Psoas muscle (tissue), 7 donors: ENCODE measurements at regions not wholly inside any gene's neighbourhood (a gene's known extent, or its start where the extent isn't known, plus 50 kb on each side); places are given as distances from the start of the nearest gene placed in this dataset.

Experiments used
- ATAC-seq, 4 donors: fragments of 200-7000 bp; cut with Tn5 transposase; one replicate each; pipeline ENCODE4 v1.9.1; 2020; ENCODE audit warnings: moderate library complexity in 3 of 4, mild to moderate bottlenecking in 2 of 4
- DNase-seq, 2 donors: peaks; one replicate each; pipeline ENCODE4 v3.0.0-alpha.2; 2020
- H3K27ac ChIP-seq: fragments of 200-600 bp; one replicate; pipeline ENCODE4 v1.8.0; 2022
- H3K27me3 ChIP-seq, 3 donors: fragments of 200-600 bp in 1 of 3; one replicate each; pipeline versions ENCODE4 v1.6.1 to v1.8.0; 2013 to 2022; ENCODE audit warnings: low read length in 2 of 3, mild to moderate bottlenecking in 2 of 3, moderate library complexity in 1 of 3; ENCODE audit not compliant: insufficient read depth in 3 of 3
- H3K36me3 ChIP-seq, 2 donors: fragments of 200-600 bp in 1 of 2; one replicate each; pipeline versions ENCODE4 v1.6.1 to v1.8.0; 2013 to 2022; ENCODE audit warnings: low read depth in 1 of 2, mild to moderate bottlenecking in 1 of 2, moderate library complexity in 1 of 2; ENCODE audit not compliant: insufficient read depth in 1 of 2
- H3K4me1 ChIP-seq: fragments of 200-600 bp; one replicate; pipeline ENCODE4 v1.8.0; 2022
- H3K4me3 ChIP-seq: fragments of 200-600 bp; one replicate; pipeline ENCODE4 v1.8.0; 2022; ENCODE audit warnings: mild to moderate bottlenecking
- H3K9me3 ChIP-seq: fragments of 200-600 bp; one replicate; pipeline ENCODE4 v1.8.0; 2022
- WGBS, 3 donors: extraction: QIAGEN DNeasy Blood & Tissue Kit; methylation state at CpG; one replicate each; pipeline versions ENCODE4 v1.1.6 to v1.1.7; 2013; 5-methylcytosine and 5-hydroxymethylcytosine counted together
- intact Hi-C, 2 donors: fragments of 100-400 bp; cut with DNase I; formaldehyde crosslinking; loops; one replicate each; pipeline versions ENCODE4 v1.11.0 to v1.14.2; 2022
- TF ChIP-seq, protein P1 (sequence below): fragments of 200-600 bp; IDR thresholded peaks from one replicate; pipeline ENCODE4 v1.8.0; 2022; ENCODE audit warnings: antibody characterized with exemption
- donor health status: healthy with polysubstance abuse.
- donor health status: DM: no; HTN: no; CAD: no; lungs with moderate emphysema.
- donor health status: Bipolar disorder and iron deficiency.
- donor health status: healthy.
- donor health status: DM: yes; HTN: yes; CAD: no.
- donor health status: DM: no; HTN: no; CAD: no.
- donor health status: DM: yes; HTN: yes; CAD: no.

DNA sequence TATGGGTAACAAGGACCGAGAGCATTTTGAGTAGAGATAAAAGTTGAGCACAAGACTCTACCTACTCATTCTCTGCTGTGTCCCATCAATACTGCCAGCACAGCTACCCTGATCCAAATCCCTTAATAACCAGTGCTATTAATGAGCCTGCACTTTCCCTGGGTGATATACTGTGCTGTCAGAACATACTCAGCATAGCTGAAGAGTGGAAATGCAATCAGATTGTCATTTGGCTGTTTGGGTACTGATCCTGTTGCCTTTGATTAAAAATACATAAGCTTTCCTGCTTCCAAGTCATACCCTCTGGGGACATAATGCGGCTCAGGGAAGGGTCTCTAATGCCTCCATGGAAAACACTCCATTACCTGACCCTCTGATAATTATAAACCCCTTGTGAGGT lies 917.5 kb downstream of the SQOR start:
- DNase-seq = no peak
- ATAC-seq = no peak
- intact Hi-C loops = no loop called here

DNA sequence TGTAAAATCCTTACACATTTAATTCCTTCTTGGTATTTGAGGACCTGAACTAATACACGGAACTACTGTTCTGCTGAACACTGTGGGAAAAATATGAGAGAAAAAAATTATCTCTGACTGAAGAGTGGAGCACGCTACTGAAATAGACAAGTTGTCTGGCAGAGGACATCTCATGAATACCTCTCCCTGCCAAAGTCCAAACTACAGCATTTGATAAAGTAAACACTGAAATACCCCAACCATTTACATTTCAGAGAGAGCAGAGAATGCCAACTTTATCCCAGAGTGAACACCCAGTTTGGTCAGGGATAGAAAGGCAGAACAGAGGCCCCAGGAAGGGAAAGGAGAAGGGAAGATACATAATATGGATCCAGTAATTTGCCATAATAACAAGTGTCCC lies 920.7 kb downstream of the SQOR start:
- Histone ChIP-seq H3K27me3 (no peaks in the 10 kb centered on the region), H3K9me3 (peaks cover 6% of the 10 kb centered on the region), H3K36me3 (no peaks in the 10 kb centered on the region), H3K4me1 (no peaks in the 10 kb centered on the region), H3K27ac (no peak overlapping the region), H3K4me3 (no peak overlapping the region)
- intact Hi-C loops = no loop called here
- TF ChIP-seq, protein P1, sequence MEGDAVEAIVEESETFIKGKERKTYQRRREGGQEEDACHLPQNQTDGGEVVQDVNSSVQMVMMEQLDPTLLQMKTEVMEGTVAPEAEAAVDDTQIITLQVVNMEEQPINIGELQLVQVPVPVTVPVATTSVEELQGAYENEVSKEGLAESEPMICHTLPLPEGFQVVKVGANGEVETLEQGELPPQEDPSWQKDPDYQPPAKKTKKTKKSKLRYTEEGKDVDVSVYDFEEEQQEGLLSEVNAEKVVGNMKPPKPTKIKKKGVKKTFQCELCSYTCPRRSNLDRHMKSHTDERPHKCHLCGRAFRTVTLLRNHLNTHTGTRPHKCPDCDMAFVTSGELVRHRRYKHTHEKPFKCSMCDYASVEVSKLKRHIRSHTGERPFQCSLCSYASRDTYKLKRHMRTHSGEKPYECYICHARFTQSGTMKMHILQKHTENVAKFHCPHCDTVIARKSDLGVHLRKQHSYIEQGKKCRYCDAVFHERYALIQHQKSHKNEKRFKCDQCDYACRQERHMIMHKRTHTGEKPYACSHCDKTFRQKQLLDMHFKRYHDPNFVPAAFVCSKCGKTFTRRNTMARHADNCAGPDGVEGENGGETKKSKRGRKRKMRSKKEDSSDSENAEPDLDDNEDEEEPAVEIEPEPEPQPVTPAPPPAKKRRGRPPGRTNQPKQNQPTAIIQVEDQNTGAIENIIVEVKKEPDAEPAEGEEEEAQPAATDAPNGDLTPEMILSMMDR = no peak
- DNase-seq = no peak
- no peak for ATAC-seq
- 37 to 57% (median 45%) methylated on average over 2 of the region's 2 CpGs for WGBS, 3 donors

More for the DNA sequence above, 917.5 kb downstream of the SQOR start:
- WGBS, 3 donors = 64 to 78% (median 77%) methylated on average over 2 of the region's 2 CpGs
- no peaks in the 10 kb centered on the region for H3K27me3 ChIP-seq
- H3K4me3 ChIP-seq = no peak overlapping the region
- no peaks in the 10 kb centered on the region for H3K4me1 ChIP-seq
- H3K36me3 ChIP-seq = no peaks in the 10 kb centered on the region
- H3K27ac ChIP-seq = no peak overlapping the region
- no peaks in the 10 kb centered on the region for H3K9me3 ChIP-seq
- TF ChIP-seq, protein P1 = no peak

DNA sequence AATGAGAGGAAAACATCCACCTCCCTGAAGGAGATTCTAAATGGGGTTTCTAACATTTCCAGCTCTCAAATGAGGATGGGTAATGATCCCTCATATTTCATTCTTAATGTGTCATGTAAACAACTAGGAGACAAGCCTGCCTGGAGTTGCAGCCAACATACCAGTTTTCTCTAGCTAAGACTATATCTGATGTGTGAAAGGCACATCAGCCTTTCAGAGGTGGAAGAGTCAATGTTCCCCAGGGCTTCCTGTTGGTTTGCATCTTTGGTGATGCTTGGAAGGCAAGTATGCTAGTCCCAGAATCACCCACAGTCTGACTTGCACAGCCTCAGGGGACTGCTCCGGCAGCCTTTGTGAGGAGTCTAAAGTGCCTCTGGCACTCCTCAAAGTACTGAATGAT lies 921.2 kb downstream of the SQOR start:
- 78 to 92% (median 80%) methylated on average over 1 of the region's 1 CpG for WGBS, 3 donors

DNA sequence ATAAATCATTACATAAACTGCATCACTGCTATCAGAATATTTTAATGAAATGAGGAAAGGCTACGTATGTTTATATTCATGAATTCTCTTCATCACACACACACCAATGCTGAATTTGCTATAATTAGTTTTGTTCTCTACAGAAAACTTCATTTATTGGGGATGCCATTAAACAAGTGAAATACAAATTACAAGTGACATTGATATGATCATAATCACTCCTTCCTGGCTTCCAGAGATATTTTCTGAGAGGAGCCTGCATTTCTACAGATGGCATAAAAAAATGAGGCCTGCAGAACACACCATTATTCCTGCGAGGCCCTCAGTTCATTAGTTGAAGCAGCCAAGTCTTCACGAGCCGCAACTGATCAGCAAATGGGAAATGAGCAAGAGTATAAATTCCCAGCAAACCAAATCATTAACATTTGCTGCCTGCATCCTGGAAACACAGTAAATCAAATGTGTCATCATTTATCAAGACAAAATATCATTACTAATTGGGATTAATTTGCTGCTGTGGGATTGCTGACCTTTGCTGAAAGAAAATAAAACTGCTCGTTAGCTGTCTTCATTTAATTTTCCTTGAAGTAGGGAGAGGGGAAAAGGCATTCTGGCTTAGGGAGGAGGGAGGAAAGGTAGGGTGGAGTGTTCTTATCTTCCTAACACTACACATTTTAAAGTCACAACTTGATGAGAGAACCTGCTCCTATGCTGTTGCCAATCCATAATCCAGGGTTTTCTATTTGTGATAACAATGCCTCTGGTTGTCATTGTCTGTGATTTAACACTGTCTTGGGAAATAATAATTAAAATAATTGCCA lies 921.9 kb downstream of the SQOR start:
- no peaks in the 10 kb centered on the region for H3K4me1 ChIP-seq
- TF ChIP-seq, protein P1 = no peak
- no peaks in the 10 kb centered on the region for H3K27me3 ChIP-seq
- H3K4me3 ChIP-seq = no peak overlapping the region
- WGBS, 3 donors = 67 to 72% (median 69%) methylated on average over 5 of the region's 5 CpGs
- no peaks in the 10 kb centered on the region for H3K36me3 ChIP-seq
- intact Hi-C loops = no loop called here
- H3K9me3 ChIP-seq = peaks cover 6% of the 10 kb centered on the region
- H3K27ac ChIP-seq = no peak overlapping the region
- ATAC-seq (no peak), DNase-seq (no peak)

More for the DNA sequence above, 921.2 kb downstream of the SQOR start:
- no peak overlapping the region for H3K4me3 ChIP-seq
- H3K36me3 ChIP-seq = no peaks in the 10 kb centered on the region
- DNase-seq (no peak), ATAC-seq (no peak)
- H3K27ac ChIP-seq = no peak overlapping the region
- H3K27me3 ChIP-seq = no peaks in the 10 kb centered on the region
- H3K4me1 ChIP-seq = no peaks in the 10 kb centered on the region
- intact Hi-C loops = no loop called here
- TF ChIP-seq, protein P1 = no peak
- H3K9me3 ChIP-seq = peaks cover 6% of the 10 kb centered on the region

DNA sequence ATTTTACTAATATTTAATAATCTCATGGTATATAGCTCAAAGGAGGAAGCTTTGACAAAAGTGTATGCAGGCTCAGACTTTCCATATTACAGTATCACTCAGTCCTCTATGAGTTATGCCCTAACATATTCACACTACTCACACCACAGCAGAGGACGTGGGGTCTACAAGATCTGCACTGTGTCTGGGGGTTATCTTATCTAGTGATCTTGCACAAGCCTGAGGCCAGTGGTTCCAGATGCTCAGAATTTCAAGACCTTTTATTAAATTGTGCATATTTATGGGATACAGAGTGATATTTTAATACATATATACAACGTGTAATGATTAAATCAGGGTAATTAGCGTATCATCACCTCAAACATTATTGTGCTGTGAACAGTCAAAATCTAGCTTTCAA lies 933.1 kb downstream of the SQOR start:
- Histone ChIP-seq H3K9me3 (no peaks in the 10 kb centered on the region), H3K27me3 (no peaks in the 10 kb centered on the region), H3K4me3 (no peak overlapping the region), H3K36me3 (no peaks in the 10 kb centered on the region), H3K27ac (no peak overlapping the region), H3K4me1 (no peaks in the 10 kb centered on the region)
- intact Hi-C loops = no loop called here
- DNase-seq (no peak), ATAC-seq (no peak)
- TF ChIP-seq, protein P1 = no peak
- WGBS, 3 donors = 75 to 78% (median 77%) methylated on average over 3 of the region's 3 CpGs
